Lower leg skin (tissue), 3 donors: ENCODE measurements at regions not wholly inside any gene's neighbourhood (a gene's known extent, or its start where the extent isn't known, plus 50 kb on each side); places are given as distances from the start of the nearest gene placed in this dataset.

ENCODE experiments used
- POLR2A ChIP-seq, 2 donors: fragments of 450-650 bp; IDR thresholded peaks; one replicate each; pipeline ENCODE4 v1.6.1; 2016 to 2017; ENCODE audit warnings: antibody characterized with exemption in 2 of 2, mild to moderate bottlenecking in 1 of 2, moderate library complexity in 1 of 2
- TF ChIP-seq, protein P1 (sequence below), 3 donors: fragments of 450-650 bp; IDR thresholded peaks; one replicate each; pipeline ENCODE4 v1.5.1; 2016; ENCODE audit warnings: antibody characterized with exemption in 3 of 3, mild to moderate bottlenecking in 3 of 3, moderate library complexity in 2 of 3

DNA sequence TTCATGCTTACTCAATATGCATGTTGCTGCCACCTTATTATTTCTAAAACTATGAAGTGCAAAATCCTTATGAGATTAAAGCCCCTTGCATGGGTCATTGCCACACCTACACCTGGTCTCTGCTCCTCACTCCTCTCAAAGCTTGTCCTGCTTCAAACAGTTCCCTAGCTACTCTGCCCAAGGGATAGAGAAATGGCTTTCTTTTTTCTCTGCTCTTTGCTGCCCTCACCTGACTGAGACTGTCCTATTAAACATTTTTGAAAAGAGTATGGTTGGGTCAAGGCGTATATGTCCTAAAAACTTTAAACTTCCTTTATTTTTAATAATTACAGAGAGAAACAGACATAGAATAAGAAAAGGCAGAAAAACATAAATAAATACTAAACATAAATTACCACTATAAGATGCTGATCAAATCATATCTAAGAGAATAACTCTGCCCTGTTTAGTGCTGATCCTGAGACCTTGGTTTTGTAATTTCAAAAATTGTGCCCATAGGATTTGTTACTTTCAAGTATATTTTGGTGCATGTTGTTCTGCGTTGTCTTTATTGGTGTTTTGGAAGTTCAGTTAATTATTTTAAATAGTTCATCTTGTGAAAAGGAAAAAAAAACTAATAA lies 704.9 kb upstream of the PABPC4L start:
- TF ChIP-seq, protein P1, sequence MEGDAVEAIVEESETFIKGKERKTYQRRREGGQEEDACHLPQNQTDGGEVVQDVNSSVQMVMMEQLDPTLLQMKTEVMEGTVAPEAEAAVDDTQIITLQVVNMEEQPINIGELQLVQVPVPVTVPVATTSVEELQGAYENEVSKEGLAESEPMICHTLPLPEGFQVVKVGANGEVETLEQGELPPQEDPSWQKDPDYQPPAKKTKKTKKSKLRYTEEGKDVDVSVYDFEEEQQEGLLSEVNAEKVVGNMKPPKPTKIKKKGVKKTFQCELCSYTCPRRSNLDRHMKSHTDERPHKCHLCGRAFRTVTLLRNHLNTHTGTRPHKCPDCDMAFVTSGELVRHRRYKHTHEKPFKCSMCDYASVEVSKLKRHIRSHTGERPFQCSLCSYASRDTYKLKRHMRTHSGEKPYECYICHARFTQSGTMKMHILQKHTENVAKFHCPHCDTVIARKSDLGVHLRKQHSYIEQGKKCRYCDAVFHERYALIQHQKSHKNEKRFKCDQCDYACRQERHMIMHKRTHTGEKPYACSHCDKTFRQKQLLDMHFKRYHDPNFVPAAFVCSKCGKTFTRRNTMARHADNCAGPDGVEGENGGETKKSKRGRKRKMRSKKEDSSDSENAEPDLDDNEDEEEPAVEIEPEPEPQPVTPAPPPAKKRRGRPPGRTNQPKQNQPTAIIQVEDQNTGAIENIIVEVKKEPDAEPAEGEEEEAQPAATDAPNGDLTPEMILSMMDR (IDR thresholded peaks at IDR 0.05): no peak
- no peak for TF ChIP-seq POLR2A (IDR thresholded peaks at IDR 0.05)
